ENCODE measurements at regions not wholly inside any gene's neighbourhood (a gene's known extent, or its start where the extent isn't known, plus 50 kb on each side); places are given as distances from the start of the nearest gene placed in this dataset.

- CTCF ChIA-PET: no interaction called here
Measured at GRCh38 chr17:70772761-70773160, 603.4 kb downstream of the KCNJ2 start.

GRCh38 chr17:70773258-70773657 lies 603.9 kb downstream of the KCNJ2 start:
- ChIA-PET POLR2A (no interaction called here), CTCF (interaction anchor here (0.9 kb wide), 1 partner anchor 1345 kb away, joined by 3 read pairs; no protein-coding TSS in a partner anchor)
- Histone ChIP-seq H3K4me3 (ENCODE audit: low read depth, low read length) (no peak overlapping the region), H3K27me3 (ENCODE audit: control insufficient read depth, insufficient read depth, low read length) (no peaks in the 10 kb centered on the region), H3K27ac (ENCODE audit: low read depth, low read length) (no peak overlapping the region), H3K9me3 (ENCODE audit: control insufficient read depth, insufficient read depth, low read length) (no peaks in the 10 kb centered on the region)
- no peak for DNase-seq (ENCODE audit: low read depth, low spot score)
- no peak for TF ChIP-seq CTCF (IDR thresholded peaks at IDR 0.05; ENCODE audit: low read depth, low read length)

More at GRCh38 chr17:70772761-70773160, 603.4 kb downstream of the KCNJ2 start:
- no peak for TF ChIP-seq CTCF (IDR thresholded peaks at IDR 0.05; ENCODE audit: low read depth, low read length)
- H3K4me3 ChIP-seq (ENCODE audit: low read depth, low read length): no peak overlapping the region
- no peak overlapping the region for H3K27ac ChIP-seq (ENCODE audit: low read depth, low read length)
- H3K9me3 ChIP-seq (ENCODE audit: control insufficient read depth, insufficient read depth, low read length): no peaks in the 10 kb centered on the region
- no peaks in the 10 kb centered on the region for H3K27me3 ChIP-seq (ENCODE audit: control insufficient read depth, insufficient read depth, low read length)
- DNase-seq (ENCODE audit: low read depth, low spot score): no peak
- POLR2A ChIA-PET: no interaction called here

GRCh38 chr17:70774339-70775117 lies 605.2 kb downstream of the KCNJ2 start:
- ChIA-PET POLR2A (no interaction called here), CTCF (interaction anchor here (0.9 kb wide), 1 partner anchor 1344 kb away, joined by 3 read pairs; no protein-coding TSS in a partner anchor)
- Histone ChIP-seq H3K27ac (ENCODE audit: low read depth, low read length) (no peak overlapping the region), H3K27me3 (ENCODE audit: control insufficient read depth, insufficient read depth, low read length) (no peaks in the 10 kb centered on the region), H3K4me3 (ENCODE audit: low read depth, low read length) (no peak overlapping the region), H3K9me3 (ENCODE audit: control insufficient read depth, insufficient read depth, low read length) (no peaks in the 10 kb centered on the region)
- TF ChIP-seq CTCF (IDR thresholded peaks at IDR 0.05; ENCODE audit: low read depth, low read length): no peak
- no peak for DNase-seq (ENCODE audit: low read depth, low spot score)

- Histone ChIP-seq H3K4me3 (ENCODE audit: low read depth, low read length) (no peak overlapping the region), H3K9me3 (ENCODE audit: control insufficient read depth, insufficient read depth, low read length) (no peaks in the 10 kb centered on the region), H3K27ac (ENCODE audit: low read depth, low read length) (no peak overlapping the region), H3K27me3 (ENCODE audit: control insufficient read depth, insufficient read depth, low read length) (no peaks in the 10 kb centered on the region)
- ChIA-PET CTCF (no interaction called here), POLR2A (no interaction called here)
- no peak for TF ChIP-seq CTCF (IDR thresholded peaks at IDR 0.05; ENCODE audit: low read depth, low read length)
- DNase-seq (ENCODE audit: low read depth, low spot score): no peak
Measured at GRCh38 chr17:70775679-70776078, 606.3 kb downstream of the KCNJ2 start.

- CTCF ChIA-PET: interaction anchor here (0.6 kb wide), 1 partner anchor 98 kb away, joined by 3 read pairs; no protein-coding TSS in a partner anchor
- no peaks in the 10 kb centered on the region for H3K27me3 ChIP-seq (ENCODE audit: control insufficient read depth, insufficient read depth, low read length)
- no peaks in the 10 kb centered on the region for H3K9me3 ChIP-seq (ENCODE audit: control insufficient read depth, insufficient read depth, low read length)
- no peak for TF ChIP-seq CTCF (IDR thresholded peaks at IDR 0.05; ENCODE audit: low read depth, low read length)
- no peak for DNase-seq (ENCODE audit: low read depth, low spot score)
- POLR2A ChIA-PET: no interaction called here
- H3K4me3 ChIP-seq (ENCODE audit: low read depth, low read length): no peak overlapping the region
- H3K27ac ChIP-seq (ENCODE audit: low read depth, low read length): no peak overlapping the region
Measured at GRCh38 chr17:70776441-70776840, 607.1 kb downstream of the KCNJ2 start.

All from AG04450 (cell line).